ENCODE measurements at regions not wholly inside any gene's neighbourhood (a gene's known extent, or its start where the extent isn't known, plus 50 kb on each side); places are given as distances from the start of the nearest gene placed in this dataset.

DNA sequence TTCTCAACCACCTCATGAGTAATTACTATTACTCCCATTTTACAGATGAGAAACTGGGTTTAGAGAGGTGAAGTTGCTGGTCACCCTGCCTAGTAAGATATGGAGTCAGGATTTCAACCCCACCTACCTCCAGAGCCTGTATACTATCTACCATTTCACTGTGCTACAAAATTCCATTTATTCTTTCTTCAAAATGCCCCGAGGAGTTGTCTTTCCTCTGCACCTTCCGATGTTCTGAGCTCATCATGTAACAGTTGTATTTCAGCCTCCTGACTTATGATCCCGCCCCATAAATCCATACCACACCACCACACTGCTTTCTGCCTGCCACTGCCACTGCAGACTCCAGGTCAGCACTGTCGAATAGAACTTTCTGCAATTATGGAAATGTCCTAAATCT lies 71.3 kb upstream of the SLC25A36 start:
- Histone ChIP-seq H3K79me2 (ENCODE audit: insufficient read depth) (no peaks in the 10 kb centered on the region), H3K27me3 (ENCODE audit: insufficient read depth) (no peaks in the 10 kb centered on the region), H3K36me3 (replicated peaks in 1 of 2; ENCODE audit: control insufficient read depth in 1 of 2, insufficient read depth in 2 of 2, low read length in 1 of 2) (no peaks in the 10 kb centered on the region), H3K9me3 (no peaks in the 10 kb centered on the region), H3K27ac (ENCODE audit: low read depth in 2 of 2, low read length in 1 of 2) (no peak overlapping the region), H2AFZ (ENCODE audit: low read depth) (no peak overlapping the region), H4K20me1 (ENCODE audit: insufficient read depth) (no peaks in the 10 kb centered on the region), H3K4me3 (ENCODE audit: low read depth in 2 of 2, low read length in 1 of 2) (no peak overlapping the region), H3K4me2 (no peak overlapping the region), H3K9me2 (no peaks in the 10 kb centered on the region), H3F3A (replicated peaks; ENCODE audit: insufficient read depth) (no peaks in the 10 kb centered on the region), H3K4me1 (ENCODE audit: control insufficient read depth in 1 of 2, insufficient read depth in 2 of 2, low read depth in 1 of 2, low read length in 1 of 2) (no peaks in the 10 kb centered on the region), H3K9ac (no peak overlapping the region)
- TF ChIP-seq TCF12 (IDR thresholded peaks at IDR 0.05) (no peak), FOXM1 (IDR thresholded peaks at IDR 0.05; ENCODE audit: low read depth) (no peak), USF1 (IDR thresholded peaks at IDR 0.05; ENCODE audit: borderline replicate concordance, low read depth) (no peak), MXI1 (IDR thresholded peaks at IDR 0.05; ENCODE audit: low read depth, low read length) (no peak), ELF1 (IDR thresholded peaks at IDR 0.05) (no peak), SIN3A (IDR thresholded peaks at IDR 0.05; ENCODE audit: borderline replicate concordance, low read depth, low read length) (no peak), RXRA (IDR thresholded peaks at IDR 0.05; ENCODE audit: borderline replicate concordance, low read depth) (no peak), MEF2A (IDR thresholded peaks at IDR 0.05; ENCODE audit: borderline replicate concordance, low read depth) (no peak), GATA2 (CRISPR knock-in tag; IDR thresholded peaks at IDR 0.05) (no peak), FOSL2 (IDR thresholded peaks at IDR 0.05; ENCODE audit: borderline replicate concordance, low read depth) (no peak), NFIC (IDR thresholded peaks at IDR 0.05; ENCODE audit: borderline replicate concordance) (no peak), CHD2 (IDR thresholded peaks at IDR 0.05; ENCODE audit: low read length, partially characterized antibody) (no peak), YY1 (IDR thresholded peaks at IDR 0.05; ENCODE audit: low read depth) (no peak), NRF1 (IDR thresholded peaks at IDR 0.05; ENCODE audit: low read depth, low read length) (no peak), TEAD4 (IDR thresholded peaks at IDR 0.05; ENCODE audit: borderline replicate concordance, insufficient read depth) (no peak), EZH2phosphoT487 (IDR thresholded peaks at IDR 0.05; ENCODE audit: borderline replicate concordance, low read depth) (no peak)
- TF ChIP-seq, protein P1, sequence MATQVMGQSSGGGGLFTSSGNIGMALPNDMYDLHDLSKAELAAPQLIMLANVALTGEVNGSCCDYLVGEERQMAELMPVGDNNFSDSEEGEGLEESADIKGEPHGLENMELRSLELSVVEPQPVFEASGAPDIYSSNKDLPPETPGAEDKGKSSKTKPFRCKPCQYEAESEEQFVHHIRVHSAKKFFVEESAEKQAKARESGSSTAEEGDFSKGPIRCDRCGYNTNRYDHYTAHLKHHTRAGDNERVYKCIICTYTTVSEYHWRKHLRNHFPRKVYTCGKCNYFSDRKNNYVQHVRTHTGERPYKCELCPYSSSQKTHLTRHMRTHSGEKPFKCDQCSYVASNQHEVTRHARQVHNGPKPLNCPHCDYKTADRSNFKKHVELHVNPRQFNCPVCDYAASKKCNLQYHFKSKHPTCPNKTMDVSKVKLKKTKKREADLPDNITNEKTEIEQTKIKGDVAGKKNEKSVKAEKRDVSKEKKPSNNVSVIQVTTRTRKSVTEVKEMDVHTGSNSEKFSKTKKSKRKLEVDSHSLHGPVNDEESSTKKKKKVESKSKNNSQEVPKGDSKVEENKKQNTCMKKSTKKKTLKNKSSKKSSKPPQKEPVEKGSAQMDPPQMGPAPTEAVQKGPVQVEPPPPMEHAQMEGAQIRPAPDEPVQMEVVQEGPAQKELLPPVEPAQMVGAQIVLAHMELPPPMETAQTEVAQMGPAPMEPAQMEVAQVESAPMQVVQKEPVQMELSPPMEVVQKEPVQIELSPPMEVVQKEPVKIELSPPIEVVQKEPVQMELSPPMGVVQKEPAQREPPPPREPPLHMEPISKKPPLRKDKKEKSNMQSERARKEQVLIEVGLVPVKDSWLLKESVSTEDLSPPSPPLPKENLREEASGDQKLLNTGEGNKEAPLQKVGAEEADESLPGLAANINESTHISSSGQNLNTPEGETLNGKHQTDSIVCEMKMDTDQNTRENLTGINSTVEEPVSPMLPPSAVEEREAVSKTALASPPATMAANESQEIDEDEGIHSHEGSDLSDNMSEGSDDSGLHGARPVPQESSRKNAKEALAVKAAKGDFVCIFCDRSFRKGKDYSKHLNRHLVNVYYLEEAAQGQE (IDR thresholded peaks at IDR 0.05; ENCODE audit: low read depth, low read length): no peak
- TF ChIP-seq, protein P2, sequence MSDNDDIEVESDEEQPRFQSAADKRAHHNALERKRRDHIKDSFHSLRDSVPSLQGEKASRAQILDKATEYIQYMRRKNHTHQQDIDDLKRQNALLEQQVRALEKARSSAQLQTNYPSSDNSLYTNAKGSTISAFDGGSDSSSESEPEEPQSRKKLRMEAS (IDR thresholded peaks at IDR 0.05; ENCODE audit: low read depth): no peak
- TF ChIP-seq, protein P3, sequence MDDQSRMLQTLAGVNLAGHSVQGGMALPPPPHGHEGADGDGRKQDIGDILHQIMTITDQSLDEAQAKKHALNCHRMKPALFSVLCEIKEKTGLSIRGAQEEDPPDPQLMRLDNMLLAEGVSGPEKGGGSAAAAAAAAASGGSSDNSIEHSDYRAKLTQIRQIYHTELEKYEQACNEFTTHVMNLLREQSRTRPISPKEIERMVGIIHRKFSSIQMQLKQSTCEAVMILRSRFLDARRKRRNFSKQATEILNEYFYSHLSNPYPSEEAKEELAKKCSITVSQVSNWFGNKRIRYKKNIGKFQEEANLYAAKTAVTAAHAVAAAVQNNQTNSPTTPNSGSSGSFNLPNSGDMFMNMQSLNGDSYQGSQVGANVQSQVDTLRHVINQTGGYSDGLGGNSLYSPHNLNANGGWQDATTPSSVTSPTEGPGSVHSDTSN (IDR thresholded peaks at IDR 0.05): no peak
- DNase-seq: no peak
- ChIA-PET POLR2A (no interaction called here), CTCF (no interaction called here)
- 19% methylated on average over 4 of the region's 4 CpGs for WGBS (ENCODE audit: low lambda C conversion rate)
